ENCODE measurements at regions not wholly inside any gene's neighbourhood (a gene's known extent, or its start where the extent isn't known, plus 50 kb on each side); places are given as distances from the start of the nearest gene placed in this dataset.

DNA sequence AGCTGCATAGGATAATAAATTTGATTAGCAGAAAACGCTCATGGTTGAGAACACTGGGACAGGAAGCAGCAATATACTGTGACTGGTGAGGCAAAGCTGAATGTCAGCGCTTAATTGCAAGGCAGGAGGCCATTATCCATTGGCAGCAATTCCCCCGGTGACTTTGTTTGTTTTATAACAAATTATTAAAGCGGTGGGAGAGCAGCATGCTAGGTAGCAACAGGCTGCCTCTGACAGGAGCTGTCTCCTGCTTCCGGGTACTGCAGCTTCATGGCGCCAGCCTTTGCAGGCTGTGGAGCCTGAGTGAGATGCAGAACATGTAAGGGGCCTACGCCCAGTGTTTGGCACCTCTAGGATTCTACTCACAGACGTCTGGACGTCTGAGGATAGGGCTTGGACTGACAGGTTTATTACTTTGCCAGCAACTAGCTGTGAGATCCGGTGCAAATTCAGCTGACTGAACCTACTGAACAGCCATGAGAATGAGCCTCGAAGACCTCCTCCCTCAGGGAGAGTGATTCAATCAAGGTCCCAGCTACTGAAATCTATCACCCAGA, 82.1 kb upstream of the SSTR1 start:
- TF ChIP-seq, protein P1, sequence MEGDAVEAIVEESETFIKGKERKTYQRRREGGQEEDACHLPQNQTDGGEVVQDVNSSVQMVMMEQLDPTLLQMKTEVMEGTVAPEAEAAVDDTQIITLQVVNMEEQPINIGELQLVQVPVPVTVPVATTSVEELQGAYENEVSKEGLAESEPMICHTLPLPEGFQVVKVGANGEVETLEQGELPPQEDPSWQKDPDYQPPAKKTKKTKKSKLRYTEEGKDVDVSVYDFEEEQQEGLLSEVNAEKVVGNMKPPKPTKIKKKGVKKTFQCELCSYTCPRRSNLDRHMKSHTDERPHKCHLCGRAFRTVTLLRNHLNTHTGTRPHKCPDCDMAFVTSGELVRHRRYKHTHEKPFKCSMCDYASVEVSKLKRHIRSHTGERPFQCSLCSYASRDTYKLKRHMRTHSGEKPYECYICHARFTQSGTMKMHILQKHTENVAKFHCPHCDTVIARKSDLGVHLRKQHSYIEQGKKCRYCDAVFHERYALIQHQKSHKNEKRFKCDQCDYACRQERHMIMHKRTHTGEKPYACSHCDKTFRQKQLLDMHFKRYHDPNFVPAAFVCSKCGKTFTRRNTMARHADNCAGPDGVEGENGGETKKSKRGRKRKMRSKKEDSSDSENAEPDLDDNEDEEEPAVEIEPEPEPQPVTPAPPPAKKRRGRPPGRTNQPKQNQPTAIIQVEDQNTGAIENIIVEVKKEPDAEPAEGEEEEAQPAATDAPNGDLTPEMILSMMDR (IDR thresholded peaks at IDR 0.05), result no peak
- TF ChIP-seq POLR2A (IDR thresholded peaks at IDR 0.05) (no peak), EP300 (IDR thresholded peaks at IDR 0.05) (no peak)
